Activated CD4-positive, alpha-beta T cell treated with anti-CD3 and anti-CD28 coated beads, Interleukin-2, amount 10 ng/mL, durations not matched to agents 7 days and 5 days (primary cell): ENCODE measurements at regions not wholly inside any gene's neighbourhood (a gene's known extent, or its start where the extent isn't known, plus 50 kb on each side); places are given as distances from the start of the nearest gene placed in this dataset.

ENCODE experiments used
- CTCF ChIA-PET: fragments of 350-600 bp; sonication (Branson Sonifier 250); formaldehyde crosslinking; loops from one replicate; lab custom pipeline; 2021; ENCODE audit warnings: antibody characterized with exemption; lab: Charles Lee
- POLR2A ChIA-PET: fragments of 350-600 bp; sonication (Branson Sonifier 250); formaldehyde crosslinking; loops from one replicate; lab custom pipeline; 2021; ENCODE audit warnings: antibody characterized with exemption; lab: Charles Lee
- DNase-seq: peaks from one replicate; pipeline ENCODE4 v3.0.0-alpha.2; 2020
- H3K27ac Mint-ChIP-seq: one replicate; pipeline ENCODE4 v1.8.0; 2021; ENCODE audit warnings: mild to moderate bottlenecking, moderate library complexity, mixed read lengths
- H3K27me3 Mint-ChIP-seq: one replicate; pipeline ENCODE4 v1.8.0; 2021; ENCODE audit warnings: mixed read lengths
- H3K36me3 Mint-ChIP-seq: one replicate; pipeline ENCODE4 v1.8.0; 2021; ENCODE audit warnings: low read depth, mixed read lengths
- H3K4me1 Mint-ChIP-seq: one replicate; pipeline ENCODE4 v1.8.0; 2021; ENCODE audit warnings: mixed read lengths
- H3K4me3 Mint-ChIP-seq: one replicate; pipeline ENCODE4 v1.8.0; 2021; ENCODE audit warnings: mild to moderate bottlenecking, moderate library complexity, mixed read lengths
- H3K9me3 Mint-ChIP-seq: one replicate; pipeline ENCODE4 v1.8.0; 2021; ENCODE audit warnings: mixed read lengths

- ChIA-PET POLR2A (no interaction called here), CTCF (no interaction called here)
- Mint-ChIP-seq H3K27ac (no peak overlapping the region), H3K36me3 (no peaks in the 10 kb centered on the region), H3K27me3 (peaks cover 2% of the 10 kb centered on the region), H3K9me3 (no peaks in the 10 kb centered on the region), H3K4me3 (no peak overlapping the region), H3K4me1 (no peaks in the 10 kb centered on the region)
- DNase-seq, result no peak
Measured at GRCh38 chr5:57816108-57816507, 333.5 kb upstream of the ACTBL2 start.

GRCh38 chr5:57805732-57806131 is 323.1 kb upstream of the ACTBL2 start:
- Mint-ChIP-seq H3K27ac (no peak overlapping the region), H3K4me1 (no peaks in the 10 kb centered on the region)
- POLR2A ChIA-PET, result no interaction called here

DNA sequence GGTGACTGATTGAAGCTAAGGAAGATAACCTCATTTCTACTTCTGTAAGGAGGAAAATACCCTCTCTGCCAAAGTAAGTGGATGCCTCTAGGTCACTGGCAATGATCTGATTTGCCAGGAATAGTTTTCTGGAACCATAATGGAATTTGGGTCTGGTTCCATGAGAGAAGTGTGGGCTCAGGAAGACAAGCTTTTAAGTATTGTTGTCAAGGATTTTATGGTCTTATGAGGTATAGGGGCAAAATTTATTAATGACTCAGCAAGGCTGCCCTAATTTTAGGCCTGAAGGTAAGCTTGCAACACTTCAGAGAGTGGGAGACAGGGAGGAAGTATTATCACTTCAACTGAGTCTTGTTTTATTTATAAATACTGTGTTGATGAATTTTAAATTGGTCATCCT is 322.6 kb upstream of the ACTBL2 start:
- H3K9me3 Mint-ChIP-seq, result no peaks in the 10 kb centered on the region
- no peak overlapping the region for H3K4me3 Mint-ChIP-seq
- ChIA-PET CTCF (interaction anchor here (0.5 kb wide), 1 partner anchor 111 kb away, joined by 4 read pairs; no protein-coding TSS in a partner anchor), POLR2A (no interaction called here)
- H3K4me1 Mint-ChIP-seq, result no peaks in the 10 kb centered on the region
- no peak for DNase-seq
- H3K27me3 Mint-ChIP-seq, result peaks cover 3% of the 10 kb centered on the region
- H3K27ac Mint-ChIP-seq, result no peak overlapping the region
- H3K36me3 Mint-ChIP-seq, result no peaks in the 10 kb centered on the region

More at GRCh38 chr5:57805732-57806131, 323.1 kb upstream of the ACTBL2 start:
- CTCF ChIA-PET, result interaction anchor here (0.5 kb wide), 1 partner anchor 112 kb away, joined by 4 read pairs; no protein-coding TSS in a partner anchor
- no peaks in the 10 kb centered on the region for H3K9me3 Mint-ChIP-seq
- peaks cover 3% of the 10 kb centered on the region for H3K27me3 Mint-ChIP-seq
- no peak overlapping the region for H3K4me3 Mint-ChIP-seq
- DNase-seq, result no peak
- H3K36me3 Mint-ChIP-seq, result no peaks in the 10 kb centered on the region

- CTCF ChIA-PET, result no interaction called here
Measured at GRCh38 chr5:57804505-57804904, 321.9 kb upstream of the ACTBL2 start.

DNA sequence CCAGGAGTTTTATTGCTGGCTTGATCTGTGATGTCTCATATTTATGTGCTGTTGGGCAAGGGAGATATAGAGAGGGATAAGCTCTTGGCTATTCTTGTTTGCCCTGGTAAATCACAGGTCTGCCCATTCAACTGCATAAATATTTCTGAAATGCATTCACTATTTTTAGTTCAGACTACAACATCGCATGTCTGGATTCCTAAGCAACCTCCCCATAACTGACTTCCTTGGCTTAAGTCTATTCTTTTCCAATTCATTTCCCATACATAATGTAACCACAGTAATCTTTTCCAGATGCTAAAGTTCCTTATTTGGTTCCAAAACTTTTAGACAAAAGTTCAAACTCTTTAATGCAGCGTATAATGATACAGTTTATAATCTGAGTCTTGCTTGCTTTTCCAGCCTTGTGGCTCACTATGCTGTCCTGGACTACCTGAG is 321.4 kb upstream of the ACTBL2 start:
- CTCF ChIA-PET, result no interaction called here
- H3K4me1 Mint-ChIP-seq, result no peaks in the 10 kb centered on the region
- POLR2A ChIA-PET, result no interaction called here

More at GRCh38 chr5:57804505-57804904, 321.9 kb upstream of the ACTBL2 start:
- H3K27me3 Mint-ChIP-seq, result peaks cover 3% of the 10 kb centered on the region
- no peaks in the 10 kb centered on the region for H3K9me3 Mint-ChIP-seq
- H3K36me3 Mint-ChIP-seq, result no peaks in the 10 kb centered on the region
- H3K4me3 Mint-ChIP-seq, result no peak overlapping the region
- no peak overlapping the region for H3K27ac Mint-ChIP-seq
- POLR2A ChIA-PET, result no interaction called here
- DNase-seq, result no peak
- no peaks in the 10 kb centered on the region for H3K4me1 Mint-ChIP-seq

DNA sequence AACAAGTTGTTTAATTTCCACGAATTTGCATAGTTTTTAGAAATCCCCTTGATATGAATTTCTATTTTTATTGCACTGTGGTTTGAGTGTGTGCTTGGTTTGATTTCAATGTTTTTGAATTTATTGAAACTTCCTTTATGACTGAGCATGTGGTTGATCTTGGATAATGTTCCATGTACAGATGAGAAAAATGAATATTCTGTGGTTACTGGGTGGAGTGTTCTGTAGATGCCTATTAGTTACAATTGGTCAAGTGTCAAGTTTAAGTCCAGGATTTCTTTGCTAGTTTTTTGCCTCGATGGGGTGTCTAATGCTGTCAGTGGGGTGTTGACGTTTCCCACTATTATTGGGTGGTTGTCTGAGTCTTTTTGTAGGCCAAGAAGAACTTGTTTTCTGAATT is 319.5 kb upstream of the ACTBL2 start:
- Mint-ChIP-seq H3K36me3 (no peaks in the 10 kb centered on the region), H3K27me3 (peaks cover 3% of the 10 kb centered on the region), H3K9me3 (no peaks in the 10 kb centered on the region), H3K4me1 (no peaks in the 10 kb centered on the region), H3K4me3 (no peak overlapping the region), H3K27ac (no peak overlapping the region)
- ChIA-PET POLR2A (no interaction called here), CTCF (no interaction called here)
- DNase-seq, result no peak

More for the DNA sequence above, 321.4 kb upstream of the ACTBL2 start:
- H3K27ac Mint-ChIP-seq, result no peak overlapping the region
- no peak overlapping the region for H3K4me3 Mint-ChIP-seq
- no peak for DNase-seq
- no peaks in the 10 kb centered on the region for H3K9me3 Mint-ChIP-seq
- H3K27me3 Mint-ChIP-seq, result peaks cover 3% of the 10 kb centered on the region
- no peaks in the 10 kb centered on the region for H3K36me3 Mint-ChIP-seq

- H3K4me1 Mint-ChIP-seq, result no peaks in the 10 kb centered on the region
- ChIA-PET POLR2A (no interaction called here), CTCF (interaction anchor here (0.6 kb wide), 1 partner anchor 1532 kb away, joined by 4 read pairs; no protein-coding TSS in a partner anchor)
- H3K4me3 Mint-ChIP-seq, result no peak overlapping the region
- DNase-seq, result no peak
- H3K27me3 Mint-ChIP-seq, result no peaks in the 10 kb centered on the region
- no peaks in the 10 kb centered on the region for H3K36me3 Mint-ChIP-seq
- no peaks in the 10 kb centered on the region for H3K9me3 Mint-ChIP-seq
- no peak overlapping the region for H3K27ac Mint-ChIP-seq
Measured at GRCh38 chr5:57795203-57795602, 312.6 kb upstream of the ACTBL2 start.

DNA sequence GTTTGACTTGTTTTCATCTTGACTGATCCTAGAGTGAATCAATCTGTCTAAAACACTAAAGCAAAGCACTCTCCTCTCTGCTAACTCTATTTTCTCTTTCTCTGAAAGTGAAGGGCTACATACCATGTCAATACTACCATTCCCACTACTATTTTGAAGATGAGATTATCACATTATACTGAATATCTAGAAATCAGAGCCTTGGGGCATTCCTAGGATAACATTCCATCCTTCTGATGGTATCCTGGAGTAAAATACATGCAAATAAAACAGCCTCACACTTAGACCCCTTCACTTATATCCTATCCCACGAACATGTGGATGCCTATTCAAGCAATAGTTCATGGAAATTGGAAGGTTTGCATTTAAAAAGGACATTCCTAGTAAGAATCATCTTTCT is 309.3 kb upstream of the ACTBL2 start:
- no peaks in the 10 kb centered on the region for H3K4me1 Mint-ChIP-seq
- no peak overlapping the region for H3K27ac Mint-ChIP-seq
- H3K27me3 Mint-ChIP-seq, result peaks cover 12% of the 10 kb centered on the region
- H3K36me3 Mint-ChIP-seq, result no peaks in the 10 kb centered on the region
- no peak for DNase-seq
- H3K4me3 Mint-ChIP-seq, result no peak overlapping the region
- no peaks in the 10 kb centered on the region for H3K9me3 Mint-ChIP-seq
- ChIA-PET CTCF (no interaction called here), POLR2A (no interaction called here)

DNA sequence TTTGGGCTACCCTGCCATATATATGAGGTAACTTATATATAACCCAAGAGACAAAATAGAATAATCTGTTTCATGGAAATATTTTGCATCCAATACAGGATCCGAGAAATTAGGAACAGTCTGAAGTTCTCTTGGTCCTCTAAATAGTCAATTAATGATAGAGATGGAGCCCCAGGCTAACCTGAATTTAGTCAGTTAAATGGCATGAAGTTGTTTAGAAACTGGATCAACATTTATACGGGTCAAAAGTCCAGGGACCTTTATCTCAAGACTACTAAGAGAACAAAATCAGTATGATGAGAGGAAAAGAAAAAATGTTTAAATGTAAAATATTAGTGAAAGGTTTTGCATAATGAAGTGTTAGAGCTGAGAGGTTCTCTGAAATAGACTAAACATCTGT is 303.3 kb upstream of the ACTBL2 start:
- DNase-seq, result no peak
- Mint-ChIP-seq H3K4me3 (no peak overlapping the region), H3K27me3 (peaks cover 14% of the 10 kb centered on the region), H3K27ac (no peak overlapping the region), H3K9me3 (no peaks in the 10 kb centered on the region), H3K36me3 (no peaks in the 10 kb centered on the region), H3K4me1 (no peaks in the 10 kb centered on the region)
- CTCF ChIA-PET, result no interaction called here
- POLR2A ChIA-PET, result no interaction called here

- CTCF ChIA-PET, result no interaction called here
- no peaks in the 10 kb centered on the region for H3K36me3 Mint-ChIP-seq
- H3K9me3 Mint-ChIP-seq, result no peaks in the 10 kb centered on the region
- H3K27me3 Mint-ChIP-seq, result peaks cover 12% of the 10 kb centered on the region
- DNase-seq, result no peak
- H3K27ac Mint-ChIP-seq, result no peak overlapping the region
- no peak overlapping the region for H3K4me3 Mint-ChIP-seq
- no peaks in the 10 kb centered on the region for H3K4me1 Mint-ChIP-seq
- POLR2A ChIA-PET, result no interaction called here
Measured at GRCh38 chr5:57784121-57784520, 301.5 kb upstream of the ACTBL2 start.

DNA sequence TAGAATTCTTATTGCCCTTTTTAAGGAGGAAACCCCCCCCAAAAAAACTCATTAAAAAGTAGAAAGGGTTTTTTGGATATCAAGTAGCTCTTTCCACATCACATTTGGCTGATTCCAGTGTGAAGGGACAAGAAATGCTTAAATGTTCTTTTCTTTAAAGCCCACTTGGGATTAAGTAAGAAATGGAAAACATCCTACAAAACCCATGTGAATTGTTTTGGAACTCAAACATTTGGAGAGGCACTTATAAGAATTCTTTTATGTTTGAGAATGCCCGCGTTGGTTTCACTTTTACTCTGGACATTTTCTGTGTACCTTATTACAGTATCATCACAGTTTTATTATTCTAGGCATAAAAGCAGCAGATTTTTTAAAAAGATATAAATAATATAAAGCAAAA is 301.1 kb upstream of the ACTBL2 start:
- Mint-ChIP-seq H3K4me1 (no peaks in the 10 kb centered on the region), H3K27ac (no peak overlapping the region), H3K27me3 (peaks cover 9% of the 10 kb centered on the region), H3K36me3 (no peaks in the 10 kb centered on the region), H3K9me3 (no peaks in the 10 kb centered on the region), H3K4me3 (no peak overlapping the region)
- CTCF ChIA-PET, result no interaction called here
- POLR2A ChIA-PET, result no interaction called here
- no peak for DNase-seq

DNA sequence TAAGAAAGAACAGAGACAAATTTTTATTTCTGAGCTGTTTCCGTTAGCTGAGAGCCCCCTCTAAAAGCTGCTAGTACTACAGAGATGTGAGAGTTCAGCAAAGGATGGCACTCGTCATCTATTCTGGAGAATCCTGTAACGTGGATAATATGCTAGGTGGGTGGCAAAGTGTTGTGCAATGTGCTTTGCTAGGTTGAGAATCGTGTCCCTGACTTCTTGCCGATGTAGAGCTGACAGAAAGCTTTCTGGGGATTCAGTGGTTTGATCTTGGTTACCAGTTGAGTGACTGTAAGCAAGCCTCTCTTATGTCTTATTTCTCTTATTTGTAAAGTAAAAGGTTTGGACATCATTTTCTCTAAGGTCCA is 298.3 kb upstream of the ACTBL2 start:
- Mint-ChIP-seq H3K4me1 (no peaks in the 10 kb centered on the region), H3K27ac (no peak overlapping the region), H3K27me3 (peaks cover 5% of the 10 kb centered on the region), H3K9me3 (no peaks in the 10 kb centered on the region), H3K4me3 (no peak overlapping the region), H3K36me3 (no peaks in the 10 kb centered on the region)
- no peak for DNase-seq
- CTCF ChIA-PET, result no interaction called here
- POLR2A ChIA-PET, result no interaction called here

- no peaks in the 10 kb centered on the region for H3K4me1 Mint-ChIP-seq
- no peak for DNase-seq
- peaks cover 5% of the 10 kb centered on the region for H3K27me3 Mint-ChIP-seq
- H3K27ac Mint-ChIP-seq, result no peak overlapping the region
- H3K4me3 Mint-ChIP-seq, result no peak overlapping the region
- no peaks in the 10 kb centered on the region for H3K36me3 Mint-ChIP-seq
- H3K9me3 Mint-ChIP-seq, result no peaks in the 10 kb centered on the region
- ChIA-PET CTCF (no interaction called here), POLR2A (no interaction called here)
Measured at GRCh38 chr5:57780306-57780960, 297.8 kb upstream of the ACTBL2 start.
